AG04449 (cell line): ENCODE measurements at regions not wholly inside any gene's neighbourhood (a gene's known extent, or its start where the extent isn't known, plus 50 kb on each side); places are given as distances from the start of the nearest gene placed in this dataset.

Experiments used
- CTCF ChIA-PET: fragments of 350-600 bp; formaldehyde crosslinking; extraction: SDS; loops from one replicate; lab custom pipeline; 2021; ENCODE audit warnings: antibody characterized with exemption; lab: Yijun Ruan, JAX
- POLR2A ChIA-PET: fragments of 400-600, 350-600 bp; formaldehyde crosslinking; extraction: SDS; loops from one replicate; lab custom pipeline; 2020; ENCODE audit warnings: antibody characterized with exemption, inconsistent platforms; lab: Yijun Ruan, JAX
- DNase-seq: peaks from one replicate; pipeline ENCODE4 v3.0.0-alpha.2; 2010; ENCODE audit warnings: low read depth, low spot score
- H3K4me3 ChIP-seq: 2 replicates; pipeline ENCODE4 v1.5.1; 2011; ENCODE audit warnings: low read depth, mild to moderate bottlenecking, control low read depth, low read length
- CTCF ChIP-seq: IDR thresholded peaks from one replicate; pipeline ENCODE4 v1.5.1; 2011; ENCODE audit warnings: mild to moderate bottlenecking, moderate library complexity, low read length, control low read depth, inconsistent platforms; ENCODE audit not compliant: insufficient read depth; ENCODE audit errors: missing control alignments

- ChIA-PET POLR2A (no interaction called here), CTCF (no interaction called here)
- TF ChIP-seq CTCF: no peak
- H3K4me3 ChIP-seq: no peak overlapping the region
- no peak for DNase-seq
These were observed 862.1 kb downstream of the OLFM4 start for GRCh38 chr13:53890696-53891095.

- no peak for TF ChIP-seq CTCF
- POLR2A ChIA-PET: no interaction called here
These were observed 873.0 kb downstream of the OLFM4 start for GRCh38 chr13:53901593-53901992.

GRCh38 chr13:53907891-53908290 lies 879.3 kb downstream of the OLFM4 start:
- TF ChIP-seq CTCF: no peak
- ChIA-PET POLR2A (no interaction called here), CTCF (no interaction called here)
- DNase-seq: no peak
- no peak overlapping the region for H3K4me3 ChIP-seq

More at GRCh38 chr13:53901593-53901992, 873.0 kb downstream of the OLFM4 start:
- CTCF ChIA-PET: no interaction called here
- no peak overlapping the region for H3K4me3 ChIP-seq
- no peak for DNase-seq

- CTCF ChIA-PET: no interaction called here
- no peak for DNase-seq
These were observed 892.3 kb downstream of the OLFM4 start for GRCh38 chr13:53920916-53921315.

GRCh38 chr13:53921473-53921872 lies 892.9 kb downstream of the OLFM4 start:
- ChIA-PET POLR2A (no interaction called here), CTCF (no interaction called here)
- H3K4me3 ChIP-seq: no peak overlapping the region
- no peak for TF ChIP-seq CTCF
- no peak for DNase-seq

More at GRCh38 chr13:53920916-53921315, 892.3 kb downstream of the OLFM4 start:
- TF ChIP-seq CTCF: no peak
- POLR2A ChIA-PET: no interaction called here
- H3K4me3 ChIP-seq: no peak overlapping the region

- ChIA-PET CTCF (no interaction called here), POLR2A (no interaction called here)
- H3K4me3 ChIP-seq: no peak overlapping the region
- DNase-seq: no peak
- no peak for TF ChIP-seq CTCF
These were observed 913.1 kb downstream of the OLFM4 start for GRCh38 chr13:53941588-53942190.
